NT2/D1 (cell line): ENCODE measurements at regions not wholly inside any gene's neighbourhood (a gene's known extent, or its start where the extent isn't known, plus 50 kb on each side); places are given as distances from the start of the nearest gene placed in this dataset.

Source experiments
- YY1 ChIP-seq: IDR thresholded peaks from 2 replicates; pipeline ENCODE4 v1.6.1; 2011; ENCODE audit not compliant: insufficient read length, insufficient read depth
- ZNF274 ChIP-seq: IDR thresholded peaks from 2 replicates; pipeline ENCODE4 v1.6.1; 2011; ENCODE audit warnings: mild to moderate bottlenecking, low read depth, low read length

DNA sequence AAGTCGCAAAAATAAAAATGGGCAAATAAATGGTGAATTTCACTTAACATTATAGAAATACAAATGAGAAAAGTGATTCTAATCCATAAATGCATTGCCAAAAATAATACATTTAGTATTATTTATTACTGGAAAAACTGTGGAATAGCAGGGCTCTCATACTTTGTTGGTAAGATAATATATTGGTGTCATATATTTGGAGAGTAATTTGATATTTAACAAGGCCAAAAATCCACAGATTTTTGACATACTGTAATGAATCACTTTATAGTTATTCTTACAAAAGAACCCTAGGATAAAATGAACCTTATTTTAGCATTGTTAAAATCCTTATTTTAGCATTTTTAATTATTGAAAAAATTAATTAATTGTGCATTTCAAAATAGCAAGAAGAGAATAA lies 397.2 kb upstream of the DAB2 start:
- no peak for TF ChIP-seq ZNF274
- TF ChIP-seq YY1, result no peak
